Stimulated activated CD8-positive, alpha-beta memory T cell treated with anti-CD3 and anti-CD28 coated beads, Interleukin-15, amount 100 ng/mL, for 1 hour (primary cell): ENCODE measurements at regions not wholly inside any gene's neighbourhood (a gene's known extent, or its start where the extent isn't known, plus 50 kb on each side); places are given as distances from the start of the nearest gene placed in this dataset.
A peak's percentile ranks its signal among the peaks of the same experiment; 100 is the strongest.
"Not testable (repeated sequence)": the region's sequence is repeated elsewhere in the genome, so short reads cannot be mapped to it uniquely, and the experiment has no call there.

Source experiments
- DNase-seq: peaks from one replicate; pipeline ENCODE4 v3.0.0-alpha.2; 2020; ENCODE audit warnings: low read depth

- DNase-seq, result no peak
These were observed 422.3 kb downstream of the FUT8 start for GRCh38 chr14:65834812-65835211.

GRCh38 chr14:65835501-65835900 is 423.0 kb downstream of the FUT8 start:
- no peak for DNase-seq

GRCh38 chr14:65838565-65838964 is 426.0 kb downstream of the FUT8 start:
- DNase-seq, result no peak

GRCh38 chr14:65840118-65840751 is 427.7 kb downstream of the FUT8 start:
- DNase-seq, result no peak

- DNase-seq, result no peak
These were observed 428.3 kb downstream of the FUT8 start for GRCh38 chr14:65840786-65841185.

GRCh38 chr14:65846196-65846868 is 433.8 kb downstream of the FUT8 start:
- no peak for DNase-seq

GRCh38 chr14:65847075-65847847 is 434.7 kb downstream of the FUT8 start:
- DNase-seq, result peak; percentile 34

GRCh38 chr14:65847931-65848330 is 435.4 kb downstream of the FUT8 start:
- DNase-seq, result not testable (repeated sequence)

- no peak for DNase-seq
These were observed 436.6 kb downstream of the FUT8 start for GRCh38 chr14:65849091-65849490.

- no peak for DNase-seq
These were observed 437.0 kb downstream of the FUT8 start for GRCh38 chr14:65849558-65849957.

GRCh38 chr14:65850429-65851135 is 438.1 kb downstream of the FUT8 start:
- DNase-seq, result peak; percentile 15

GRCh38 chr14:65852689-65853088 is 440.2 kb downstream of the FUT8 start:
- DNase-seq, result no peak

GRCh38 chr14:65853407-65853955 is 441.0 kb downstream of the FUT8 start:
- no peak for DNase-seq

GRCh38 chr14:65854215-65854614 is 441.7 kb downstream of the FUT8 start:
- DNase-seq, result no peak

GRCh38 chr14:65860956-65861611 is 448.6 kb downstream of the FUT8 start:
- DNase-seq, result no peak

- DNase-seq, result no peak
These were observed 452.0 kb downstream of the FUT8 start for GRCh38 chr14:65864549-65864948.

GRCh38 chr14:65864984-65865383 is 452.5 kb downstream of the FUT8 start:
- no peak for DNase-seq

- no peak for DNase-seq
These were observed 453.9 kb downstream of the FUT8 start for GRCh38 chr14:65866448-65866847.

GRCh38 chr14:65866886-65867285 is 454.4 kb downstream of the FUT8 start:
- DNase-seq, result no peak

GRCh38 chr14:65867333-65867732 is 454.8 kb downstream of the FUT8 start:
- DNase-seq, result no peak

GRCh38 chr14:65872536-65872935 is 460.0 kb downstream of the FUT8 start:
- DNase-seq, result no peak

GRCh38 chr14:65877166-65877565 is 464.6 kb downstream of the FUT8 start:
- no peak for DNase-seq
